GM23338 (cell line): ENCODE measurements at regions not wholly inside any gene's neighbourhood (a gene's known extent, or its start where the extent isn't known, plus 50 kb on each side); places are given as distances from the start of the nearest gene placed in this dataset.

Experiments used
- ATAC-seq: fragments of 200-7000 bp; cut with Tn5 transposase; 3 replicates; pipeline ENCODE4 v1.9.1; 2020
- DNase-seq: peaks from one replicate; pipeline ENCODE4 v3.0.0-alpha.2; 2015; ENCODE audit warnings: low spot score
- H2AFZ ChIP-seq: fragments of 200-600 bp; sonication (generic); 2 replicates; pipeline ENCODE4 v1.8.0; 2016; ENCODE audit warnings: antibody characterized with exemption, mild to moderate bottlenecking, moderate library complexity
- H3F3A ChIP-seq: fragments of 200-600 bp; sonication (generic); replicated peaks from 2 replicates; pipeline ENCODE4 v1.8.0; 2017; ENCODE audit warnings: antibody characterized with exemption, mixed run types, low read depth
- H3K27ac ChIP-seq: fragments of 200-600 bp; sonication (generic); 2 replicates; pipeline ENCODE4 v1.6.1; 2016; ENCODE audit warnings: low read depth
- H3K27me3 ChIP-seq: fragments of 200-600 bp; sonication (generic); 2 replicates; pipeline ENCODE4 v1.8.0; 2016; ENCODE audit warnings: mild to moderate bottlenecking, mixed run types, moderate library complexity; ENCODE audit not compliant: insufficient read depth
- H3K36me3 ChIP-seq: fragments of 200-600 bp; sonication (generic); 2 replicates; pipeline ENCODE4 v1.8.0; 2016; ENCODE audit warnings: mild to moderate bottlenecking; ENCODE audit not compliant: insufficient read depth
- H3K4me1 ChIP-seq: fragments of 200-600 bp; sonication (generic); 2 replicates; pipeline ENCODE4 v1.8.0; 2016; ENCODE audit warnings: mild to moderate bottlenecking, moderate library complexity; ENCODE audit not compliant: insufficient read depth
- H3K4me2 ChIP-seq: fragments of 200-600 bp; sonication (generic); 2 replicates; pipeline ENCODE4 v1.7.1; 2017; ENCODE audit warnings: mixed run types
- H3K4me3 ChIP-seq: fragments of 200-600 bp; sonication (generic); 2 replicates; pipeline ENCODE4 v1.6.1; 2016; ENCODE audit warnings: mixed run types
- H3K79me2 ChIP-seq: fragments of 200-600 bp; sonication (generic); replicated peaks from 2 replicates; pipeline ENCODE4 v1.8.0; 2017; ENCODE audit warnings: mild to moderate bottlenecking; ENCODE audit not compliant: insufficient read depth
- H3K9me2 ChIP-seq: fragments of 200-600 bp; sonication (generic); 2 replicates; pipeline ENCODE4 v1.8.0; 2017; ENCODE audit not compliant: insufficient read depth
- H4K20me1 ChIP-seq: fragments of 200-600 bp; sonication (generic); replicated peaks from 2 replicates; pipeline ENCODE4 v1.8.0; 2017; ENCODE audit warnings: mild to moderate bottlenecking; ENCODE audit not compliant: insufficient read depth
- H3K27ac Mint-ChIP-seq: 2 replicates; pipeline ENCODE4 v1.8.0; 2020; ENCODE audit warnings: inconsistent platforms, mild to moderate bottlenecking, moderate library complexity, mixed read lengths
- H3K27me3 Mint-ChIP-seq: 3 replicates; pipeline ENCODE4 v1.8.0; 2022; ENCODE audit warnings: low read depth, mild to moderate bottlenecking, moderate library complexity, mixed read lengths, inconsistent platforms; ENCODE audit not compliant: insufficient read depth, poor library complexity
- H3K36me3 Mint-ChIP-seq: 3 replicates; pipeline ENCODE4 v1.8.0; 2021; ENCODE audit warnings: low read depth, mild to moderate bottlenecking, inconsistent platforms, moderate library complexity, mixed read lengths
- H3K4me1 Mint-ChIP-seq: 3 replicates; pipeline ENCODE4 v1.8.0; 2020; ENCODE audit warnings: mild to moderate bottlenecking, inconsistent platforms, mixed read lengths
- H3K4me3 Mint-ChIP-seq: 3 replicates; pipeline ENCODE4 v1.8.0; 2021; ENCODE audit warnings: moderate library complexity, mild to moderate bottlenecking, inconsistent platforms, mixed read lengths
- H3K9me3 Mint-ChIP-seq: 3 replicates; pipeline ENCODE4 v1.8.0; 2020; ENCODE audit warnings: moderate library complexity, mild to moderate bottlenecking, inconsistent platforms, mixed read lengths
- CREB1 ChIP-seq: fragments of 250-450 bp; sonication (Bioruptor Pico); IDR thresholded peaks from 2 replicates; pipeline ENCODE4 v1.5.0; 2020; ENCODE audit warnings: low read depth, mild to moderate bottlenecking, moderate library complexity
- EZH2phosphoT487 ChIP-seq: fragments of 200-600 bp; sonication (generic); IDR thresholded peaks from one replicate; pipeline ENCODE4 v1.8.1; 2018; ENCODE audit warnings: antibody characterized with exemption; ENCODE audit not compliant: unreplicated experiment
- JUNB ChIP-seq: IDR thresholded peaks from one replicate; pipeline ENCODE4 v1.6.1; 2016; ENCODE audit warnings: antibody characterized with exemption; ENCODE audit not compliant: unreplicated experiment
- POLR2AphosphoS5 ChIP-seq: IDR thresholded peaks from 2 replicates; pipeline ENCODE4 v1.6.1; 2016; ENCODE audit warnings: antibody characterized with exemption, low read depth
- REST ChIP-seq: IDR thresholded peaks from one replicate; pipeline ENCODE4 v1.6.1; 2018; ENCODE audit warnings: antibody characterized with exemption; ENCODE audit not compliant: unreplicated experiment
- ZNF331 ChIP-seq: fragments of 250-450 bp; sonication (Bioruptor Pico); IDR thresholded peaks from 2 replicates; pipeline ENCODE4 v1.5.0; 2020; ENCODE audit warnings: low read depth, mild to moderate bottlenecking, moderate library complexity

GRCh38 chr12:88433997-88434703, 146.1 kb downstream of the KITLG start:
- H3K4me3 ChIP-seq, result no peak overlapping the region
- peaks cover 5% of the 10 kb centered on the region; the same call in 1 of the 2 replicates for H3K4me1 ChIP-seq
- H2AFZ ChIP-seq, result 0 out of 2 replicates have a peak overlapping the region, but pooled peaks have one; percentile 3
- no peak overlapping the region for H3K27ac ChIP-seq
- no peaks in the 10 kb centered on the region for H3K27me3 Mint-ChIP-seq
- peak overlapping the region; percentile 66 for H3K27ac Mint-ChIP-seq
- peaks cover 13% of the 10 kb centered on the region; the same call in 2 of the 3 replicates for H3K36me3 Mint-ChIP-seq
- H3K4me1 Mint-ChIP-seq, result peaks cover 10% of the 10 kb centered on the region; the same call in 2 of the 3 replicates
- TF ChIP-seq POLR2AphosphoS5 (no peak), CREB1 (CRISPR knock-in tag) (no peak), ZNF331 (CRISPR knock-in tag) (no peak)
- H3F3A ChIP-seq, result no peaks in the 10 kb centered on the region
- no peak overlapping the region for H3K4me2 ChIP-seq
- no peak overlapping the region for H3K4me3 Mint-ChIP-seq
- peaks cover 15% of the 10 kb centered on the region for H3K9me3 Mint-ChIP-seq
- H4K20me1 ChIP-seq, result no peaks in the 10 kb centered on the region
- no peak for DNase-seq
- no peaks in the 10 kb centered on the region for H3K27me3 ChIP-seq
- no peaks in the 10 kb centered on the region for H3K9me2 ChIP-seq
- no peaks in the 10 kb centered on the region for H3K79me2 ChIP-seq
- H3K36me3 ChIP-seq, result no peaks in the 10 kb centered on the region
- no peak for ATAC-seq

- ATAC-seq, result no peak
These were observed 144.8 kb downstream of the KITLG start for GRCh38 chr12:88435334-88436076.

GRCh38 chr12:88437226-88437625, 143.0 kb downstream of the KITLG start:
- DNase-seq, result no peak
- Mint-ChIP-seq H3K27me3 (no peaks in the 10 kb centered on the region), H3K4me3 (no peak overlapping the region), H3K36me3 (peaks cover 13% of the 10 kb centered on the region; the same call in 2 of the 3 replicates), H3K4me1 (peaks cover 10% of the 10 kb centered on the region; the same call in 2 of the 3 replicates), H3K9me3 (peaks cover 24% of the 10 kb centered on the region), H3K27ac (no peak overlapping the region)
- Histone ChIP-seq H3K4me3 (no peak overlapping the region), H3K4me2 (no peak overlapping the region), H3K27ac (no peak overlapping the region), H2AFZ (no peak overlapping the region), H3K9me2 (no peaks in the 10 kb centered on the region), H3F3A (no peaks in the 10 kb centered on the region), H3K79me2 (no peaks in the 10 kb centered on the region), H3K4me1 (peaks cover 5% of the 10 kb centered on the region; the same call in 1 of the 2 replicates), H3K36me3 (no peaks in the 10 kb centered on the region), H4K20me1 (no peaks in the 10 kb centered on the region), H3K27me3 (no peaks in the 10 kb centered on the region)
- ATAC-seq, result no peak
- no peak for TF ChIP-seq REST
- TF ChIP-seq JUNB, result no peak

More at GRCh38 chr12:88435334-88436076, 144.8 kb downstream of the KITLG start:
- Mint-ChIP-seq H3K9me3 (peaks cover 19% of the 10 kb centered on the region), H3K27me3 (no peaks in the 10 kb centered on the region), H3K4me1 (peaks cover 10% of the 10 kb centered on the region; the same call in 2 of the 3 replicates), H3K4me3 (no peak overlapping the region), H3K36me3 (peaks cover 13% of the 10 kb centered on the region; the same call in 2 of the 3 replicates), H3K27ac (no peak overlapping the region)
- Histone ChIP-seq H3K27me3 (no peaks in the 10 kb centered on the region), H3K27ac (no peak overlapping the region), H3K4me1 (peaks cover 5% of the 10 kb centered on the region; the same call in 1 of the 2 replicates), H3K4me3 (no peak overlapping the region), H3K4me2 (no peak overlapping the region), H3K9me2 (no peaks in the 10 kb centered on the region), H3K79me2 (no peaks in the 10 kb centered on the region), H3K36me3 (no peaks in the 10 kb centered on the region), H2AFZ (no peak overlapping the region), H3F3A (no peaks in the 10 kb centered on the region), H4K20me1 (no peaks in the 10 kb centered on the region)
- no peak for DNase-seq
- no peak for TF ChIP-seq JUNB
- TF ChIP-seq EZH2phosphoT487, result no peak
- no peak for TF ChIP-seq ZNF331 (CRISPR knock-in tag)
